Mucosa of rectum (tissue), 2 donors: ENCODE measurements at regions not wholly inside any gene's neighbourhood (a gene's known extent, or its start where the extent isn't known, plus 50 kb on each side); places are given as distances from the start of the nearest gene placed in this dataset.
A peak's percentile ranks its signal among the peaks of the same experiment; 100 is the strongest.

Experiments
- H3K27ac ChIP-seq, 2 donors: one replicate each; pipeline ENCODE4 v1.7.0; 2013; ENCODE audit warnings: inconsistent platforms in 2 of 2, low read depth in 2 of 2, low read length in 2 of 2
- H3K27me3 ChIP-seq, 2 donors: one replicate each; pipeline ENCODE4 v1.7.0; 2013; ENCODE audit warnings: low read length in 2 of 2; ENCODE audit not compliant: control insufficient read depth in 2 of 2, insufficient read depth in 2 of 2
- H3K36me3 ChIP-seq, 2 donors: one replicate each; pipeline ENCODE4 v1.7.0; 2013; ENCODE audit warnings: low read length in 2 of 2; ENCODE audit not compliant: control insufficient read depth in 2 of 2, insufficient read depth in 2 of 2
- H3K4me1 ChIP-seq, 2 donors: one replicate each; pipeline ENCODE4 v1.7.0; 2013; ENCODE audit warnings: low read length in 2 of 2, mild to moderate bottlenecking in 1 of 2; ENCODE audit not compliant: control insufficient read depth in 2 of 2, insufficient read depth in 2 of 2
- H3K4me3 ChIP-seq, 2 donors: one replicate each; pipeline ENCODE4 v1.7.0; 2013; ENCODE audit warnings: low read length in 2 of 2
- H3K9ac ChIP-seq, 2 donors: one replicate each; pipeline ENCODE4 v1.7.0; 2013; ENCODE audit warnings: low read length in 2 of 2, low read depth in 1 of 2, mild to moderate bottlenecking in 1 of 2
- H3K9me3 ChIP-seq, 2 donors: one replicate each; pipeline ENCODE4 v1.7.0; 2013; ENCODE audit warnings: low read length in 2 of 2; ENCODE audit not compliant: control insufficient read depth in 2 of 2
- donor health status: healthy.
- donor health status: Normal muscosa, but diverticular disease.

GRCh38 chr4:148790246-148790645, 348.0 kb upstream of the NR3C2 start:
- no peaks in the 10 kb centered on the region for H3K9me3 ChIP-seq
- no peaks in the 10 kb centered on the region for H3K36me3 ChIP-seq
- H3K27ac ChIP-seq, result no peak overlapping the region
- H3K4me3 ChIP-seq, result no peak overlapping the region
- H3K27me3 ChIP-seq, result no peaks in the 10 kb centered on the region
- peaks cover 4 to 11% of the 10 kb centered on the region in 2 donors for H3K4me1 ChIP-seq
- no peak overlapping the region for H3K9ac ChIP-seq

GRCh38 chr4:148787831-148788477, 345.7 kb upstream of the NR3C2 start:
- Histone ChIP-seq H3K4me3 (no peak overlapping the region), H3K36me3 (no peaks in the 10 kb centered on the region), H3K4me1 (peaks cover 4 to 14% of the 10 kb centered on the region in 2 donors), H3K27me3 (no peaks in the 10 kb centered on the region), H3K27ac (peak overlapping the region; percentile 60 to 70), H3K9ac (no peak overlapping the region), H3K9me3 (no peaks in the 10 kb centered on the region)

GRCh38 chr4:148787285-148787684, 345.1 kb upstream of the NR3C2 start:
- Histone ChIP-seq H3K36me3 (no peaks in the 10 kb centered on the region), H3K27me3 (no peaks in the 10 kb centered on the region), H3K4me3 (no peak overlapping the region), H3K9ac (no peak overlapping the region), H3K4me1 (peaks cover 4 to 14% of the 10 kb centered on the region in 2 donors), H3K27ac (peak overlapping the region; percentile 60 to 70), H3K9me3 (no peaks in the 10 kb centered on the region)

GRCh38 chr4:148786699-148787098, 344.5 kb upstream of the NR3C2 start:
- Histone ChIP-seq H3K36me3 (no peaks in the 10 kb centered on the region), H3K27me3 (no peaks in the 10 kb centered on the region), H3K27ac (peak overlapping the region; percentile 60 to 70), H3K4me3 (no peak overlapping the region), H3K9me3 (no peaks in the 10 kb centered on the region), H3K4me1 (peaks cover 4 to 14% of the 10 kb centered on the region in 2 donors), H3K9ac (no peak overlapping the region)

- Histone ChIP-seq H3K27me3 (no peaks in the 10 kb centered on the region), H3K9ac (no peak overlapping the region), H3K9me3 (no peaks in the 10 kb centered on the region), H3K36me3 (no peaks in the 10 kb centered on the region), H3K4me1 (peaks cover 4 to 27% of the 10 kb centered on the region in 2 donors), H3K4me3 (no peak overlapping the region), H3K27ac (no peak overlapping the region)
Observed at GRCh38 chr4:148782284-148782683, 340.1 kb upstream of the NR3C2 start.

GRCh38 chr4:148780426-148781005, 338.3 kb upstream of the NR3C2 start:
- Histone ChIP-seq H3K36me3 (no peaks in the 10 kb centered on the region), H3K4me1 (peaks cover 0 to 18% of the 10 kb centered on the region in 2 donors), H3K27me3 (no peaks in the 10 kb centered on the region), H3K9me3 (no peaks in the 10 kb centered on the region), H3K9ac (no peak overlapping the region), H3K27ac (peak overlapping the region in 1 of 2 donors; percentile 51), H3K4me3 (no peak overlapping the region)

GRCh38 chr4:148779771-148780170, 337.6 kb upstream of the NR3C2 start:
- no peaks in the 10 kb centered on the region for H3K36me3 ChIP-seq
- H3K9ac ChIP-seq, result no peak overlapping the region
- H3K4me1 ChIP-seq, result peaks cover 0 to 18% of the 10 kb centered on the region in 2 donors
- H3K4me3 ChIP-seq, result no peak overlapping the region
- no peaks in the 10 kb centered on the region for H3K27me3 ChIP-seq
- H3K9me3 ChIP-seq, result no peaks in the 10 kb centered on the region
- peak overlapping the region; percentile 51 to 64 for H3K27ac ChIP-seq

GRCh38 chr4:148778980-148779675, 336.9 kb upstream of the NR3C2 start:
- Histone ChIP-seq H3K27ac (peak overlapping the region; percentile 45 to 51), H3K27me3 (no peaks in the 10 kb centered on the region), H3K9me3 (no peaks in the 10 kb centered on the region), H3K36me3 (no peaks in the 10 kb centered on the region), H3K9ac (no peak overlapping the region), H3K4me1 (peaks cover 0 to 16% of the 10 kb centered on the region in 2 donors), H3K4me3 (no peak overlapping the region)

- Histone ChIP-seq H3K27ac (no peak overlapping the region), H3K4me3 (no peak overlapping the region), H3K27me3 (no peaks in the 10 kb centered on the region), H3K4me1 (peaks cover 0 to 15% of the 10 kb centered on the region in 2 donors), H3K36me3 (no peaks in the 10 kb centered on the region), H3K9ac (no peak overlapping the region), H3K9me3 (no peaks in the 10 kb centered on the region)
Observed at GRCh38 chr4:148776941-148777340, 334.7 kb upstream of the NR3C2 start.

GRCh38 chr4:148774134-148774533, 331.9 kb upstream of the NR3C2 start:
- Histone ChIP-seq H3K27ac (no peak overlapping the region), H3K9me3 (no peaks in the 10 kb centered on the region), H3K9ac (no peak overlapping the region), H3K4me3 (no peak overlapping the region), H3K27me3 (no peaks in the 10 kb centered on the region), H3K4me1 (peaks cover 0 to 3% of the 10 kb centered on the region in 2 donors), H3K36me3 (no peaks in the 10 kb centered on the region)
